GM12873 (cell line): ENCODE measurements at regions not wholly inside any gene's neighbourhood (a gene's known extent, or its start where the extent isn't known, plus 50 kb on each side); places are given as distances from the start of the nearest gene placed in this dataset.

ENCODE experiments used
- CTCF ChIP-seq: IDR thresholded peaks from 2 replicates; pipeline ENCODE4 v1.5.1; 2012; ENCODE audit warnings: low read depth, mild to moderate bottlenecking, moderate library complexity, low read length, control low read depth; ENCODE audit not compliant: insufficient read depth; ENCODE audit errors: missing control alignments

DNA sequence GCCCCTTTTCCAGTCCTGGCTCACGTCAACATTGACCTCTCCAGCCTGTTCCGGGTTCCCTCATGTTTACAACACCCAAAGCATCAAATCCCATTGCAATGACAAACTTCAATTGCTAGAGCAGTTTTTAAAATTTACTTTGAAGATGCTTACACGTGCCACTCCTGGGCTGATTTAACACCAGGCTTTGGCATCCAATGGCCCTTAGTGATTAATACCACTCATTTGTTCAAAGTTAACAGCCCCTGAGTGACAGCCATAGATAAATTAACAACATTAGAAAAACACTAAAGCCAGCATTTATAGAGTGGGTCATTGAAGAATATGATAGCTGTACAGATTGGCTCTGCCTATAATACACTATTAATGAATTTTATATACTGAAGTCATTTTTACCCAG, 135.1 kb downstream of the PMP22 start:
- no peak for TF ChIP-seq CTCF

GRCh38 chr17:15124746-15125145, 140.4 kb downstream of the PMP22 start:
- TF ChIP-seq CTCF, result no peak

DNA sequence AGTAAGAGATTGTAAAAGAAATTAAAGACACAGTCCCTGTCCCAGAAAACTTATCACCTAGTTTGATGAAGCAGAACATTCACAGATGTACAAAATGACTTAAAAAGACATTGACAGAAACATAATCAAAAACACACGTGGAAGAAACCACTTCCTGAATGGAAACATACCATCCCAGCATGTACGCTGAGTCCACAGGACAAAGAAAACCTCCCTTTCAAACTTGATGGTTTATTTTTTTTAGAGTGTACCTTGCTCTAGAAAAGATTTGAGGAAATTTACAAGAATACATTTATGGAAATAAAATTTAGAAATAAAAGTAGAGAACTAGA, 140.9 kb downstream of the PMP22 start:
- TF ChIP-seq CTCF, result no peak

DNA sequence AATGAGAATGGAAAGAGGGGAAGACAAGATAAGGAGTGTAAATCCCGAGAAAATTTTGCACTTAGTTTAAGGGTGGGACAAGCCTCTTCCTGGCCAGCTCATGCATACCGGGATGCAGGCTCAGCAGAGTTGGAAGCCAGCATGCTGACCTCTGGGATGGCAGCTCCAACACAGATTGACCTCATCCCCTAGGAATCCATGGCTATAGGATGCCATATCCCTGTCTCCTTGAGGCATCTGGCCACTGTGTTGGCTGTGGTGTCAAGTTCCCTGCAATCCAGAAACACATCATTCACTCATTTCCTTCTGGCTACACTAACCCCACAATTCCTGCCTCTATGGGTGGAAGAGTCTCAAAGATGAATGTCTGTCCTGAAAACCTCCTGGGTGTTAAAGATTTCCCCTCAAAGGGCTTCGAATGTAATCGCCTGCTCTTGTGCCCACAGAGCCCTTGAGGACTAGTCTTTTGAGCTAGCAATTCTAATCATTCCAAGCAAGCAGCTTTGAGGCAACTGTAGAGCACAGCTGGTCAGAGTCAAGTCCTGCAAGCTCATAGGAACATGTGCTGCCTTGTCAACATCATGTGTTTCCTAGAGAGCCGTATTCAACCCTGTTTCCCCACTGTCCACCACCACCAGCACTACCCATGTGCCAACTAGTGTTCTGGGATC, 141.4 kb downstream of the PMP22 start:
- no peak for TF ChIP-seq CTCF

DNA sequence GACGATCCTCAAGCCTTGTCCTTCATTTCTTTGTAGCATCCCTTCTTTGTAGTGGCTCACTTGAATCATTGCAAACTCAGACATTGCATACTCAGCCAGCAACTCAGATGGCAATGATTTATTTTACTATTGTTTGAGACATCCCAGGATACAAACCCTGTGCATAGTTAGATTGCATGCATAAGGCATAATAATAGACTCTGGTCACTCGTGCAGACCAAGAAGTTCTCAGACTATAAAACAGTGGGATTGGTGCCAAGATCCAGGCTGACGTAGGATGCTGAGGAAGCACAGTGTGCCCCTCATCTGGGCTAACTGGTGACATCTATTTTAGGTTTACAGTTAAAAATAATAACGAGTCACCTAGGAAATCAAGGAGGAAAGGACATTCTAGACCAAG, 142.3 kb downstream of the PMP22 start:
- no peak for TF ChIP-seq CTCF

- no peak for TF ChIP-seq CTCF
These were observed 143.7 kb downstream of the PMP22 start for GRCh38 chr17:15121426-15121825.

GRCh38 chr17:15119968-15120367, 145.2 kb downstream of the PMP22 start:
- no peak for TF ChIP-seq CTCF
